ENCODE measurements at regions not wholly inside any gene's neighbourhood (a gene's known extent, or its start where the extent isn't known, plus 50 kb on each side); places are given as distances from the start of the nearest gene placed in this dataset.

DNA sequence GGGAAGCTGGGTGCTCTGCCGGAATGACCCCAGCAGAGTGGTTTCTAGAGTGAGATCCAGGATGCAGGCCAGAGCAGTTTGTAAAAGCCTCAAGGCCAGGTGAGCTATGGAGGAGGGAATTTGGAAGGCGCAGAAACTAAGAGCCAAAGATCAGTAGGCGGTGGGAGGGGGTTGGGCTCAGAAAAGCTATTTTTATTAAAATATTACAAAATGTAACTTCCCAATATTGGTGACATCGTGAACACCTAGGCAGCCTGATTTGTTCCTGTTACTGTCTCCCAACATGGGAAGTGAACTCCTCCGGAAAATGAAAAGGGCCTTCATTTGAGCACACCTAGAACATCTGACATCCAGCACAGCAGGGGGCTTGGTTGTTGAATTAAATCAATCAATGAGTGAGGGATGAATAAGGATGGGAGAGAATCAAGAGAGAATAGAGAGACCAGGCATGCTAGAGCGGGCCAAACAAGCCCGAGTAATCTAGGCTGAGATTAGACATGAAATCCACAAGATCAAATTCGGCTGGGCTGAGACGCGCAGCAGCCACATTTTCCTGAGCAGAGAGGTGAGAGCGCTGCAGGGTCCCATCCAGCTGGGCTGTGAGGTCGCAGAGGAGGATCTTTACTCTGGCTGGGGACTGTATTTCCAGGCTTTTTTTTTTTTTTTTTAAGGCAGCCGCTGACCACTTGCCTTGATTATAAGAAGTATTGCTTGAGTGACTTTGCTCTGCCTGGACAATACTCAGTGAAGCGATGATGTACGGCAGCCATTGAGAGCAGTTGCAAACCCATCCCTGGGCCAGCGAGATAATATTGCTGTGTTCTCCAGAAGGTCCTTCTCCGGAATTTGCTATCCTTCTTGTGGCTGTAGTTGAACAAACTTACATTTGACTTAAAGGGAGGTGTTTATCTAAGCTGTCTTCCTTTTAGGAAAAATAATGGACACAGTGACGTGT lies 178.0 kb upstream of the KL start:
- TF ChIP-seq, protein P1, sequence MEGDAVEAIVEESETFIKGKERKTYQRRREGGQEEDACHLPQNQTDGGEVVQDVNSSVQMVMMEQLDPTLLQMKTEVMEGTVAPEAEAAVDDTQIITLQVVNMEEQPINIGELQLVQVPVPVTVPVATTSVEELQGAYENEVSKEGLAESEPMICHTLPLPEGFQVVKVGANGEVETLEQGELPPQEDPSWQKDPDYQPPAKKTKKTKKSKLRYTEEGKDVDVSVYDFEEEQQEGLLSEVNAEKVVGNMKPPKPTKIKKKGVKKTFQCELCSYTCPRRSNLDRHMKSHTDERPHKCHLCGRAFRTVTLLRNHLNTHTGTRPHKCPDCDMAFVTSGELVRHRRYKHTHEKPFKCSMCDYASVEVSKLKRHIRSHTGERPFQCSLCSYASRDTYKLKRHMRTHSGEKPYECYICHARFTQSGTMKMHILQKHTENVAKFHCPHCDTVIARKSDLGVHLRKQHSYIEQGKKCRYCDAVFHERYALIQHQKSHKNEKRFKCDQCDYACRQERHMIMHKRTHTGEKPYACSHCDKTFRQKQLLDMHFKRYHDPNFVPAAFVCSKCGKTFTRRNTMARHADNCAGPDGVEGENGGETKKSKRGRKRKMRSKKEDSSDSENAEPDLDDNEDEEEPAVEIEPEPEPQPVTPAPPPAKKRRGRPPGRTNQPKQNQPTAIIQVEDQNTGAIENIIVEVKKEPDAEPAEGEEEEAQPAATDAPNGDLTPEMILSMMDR (IDR thresholded peaks at IDR 0.05; ENCODE audit: low read length), result no peak
- TF ChIP-seq EZH2 (optimal IDR thresholded peaks at IDR 0.05; ENCODE audit: low read depth, low read length) (no peak), EZH2phosphoT487 (IDR thresholded peaks at IDR 0.05; ENCODE audit: low read length) (no peak)

All from MM.1S (cell line).